Testis (tissue), 2 donors: ENCODE measurements at regions not wholly inside any gene's neighbourhood (a gene's known extent, or its start where the extent isn't known, plus 50 kb on each side); places are given as distances from the start of the nearest gene placed in this dataset.

Experiments
- POLR2A ChIP-seq: fragments of 450-650 bp; IDR thresholded peaks from one replicate; pipeline ENCODE4 v1.6.1; 2017; ENCODE audit warnings: antibody characterized with exemption, mild to moderate bottlenecking, moderate library complexity
- TF ChIP-seq, protein P1 (sequence below), 3 experiments: fragments of 450-650 bp in 2 of 3; fragments of 200-600 bp in 1 of 3; sonication (generic) in 1 of 3; IDR thresholded peaks; one replicate each; pipeline ENCODE4 v1.5.1; 2016 to 2019; ENCODE audit warnings: antibody characterized with exemption in 3 of 3, mild to moderate bottlenecking in 2 of 3, moderate library complexity in 1 of 3

GRCh38 chr18:29157905-29158304 is 981.0 kb upstream of the CDH2 start:
- TF ChIP-seq, protein P1, sequence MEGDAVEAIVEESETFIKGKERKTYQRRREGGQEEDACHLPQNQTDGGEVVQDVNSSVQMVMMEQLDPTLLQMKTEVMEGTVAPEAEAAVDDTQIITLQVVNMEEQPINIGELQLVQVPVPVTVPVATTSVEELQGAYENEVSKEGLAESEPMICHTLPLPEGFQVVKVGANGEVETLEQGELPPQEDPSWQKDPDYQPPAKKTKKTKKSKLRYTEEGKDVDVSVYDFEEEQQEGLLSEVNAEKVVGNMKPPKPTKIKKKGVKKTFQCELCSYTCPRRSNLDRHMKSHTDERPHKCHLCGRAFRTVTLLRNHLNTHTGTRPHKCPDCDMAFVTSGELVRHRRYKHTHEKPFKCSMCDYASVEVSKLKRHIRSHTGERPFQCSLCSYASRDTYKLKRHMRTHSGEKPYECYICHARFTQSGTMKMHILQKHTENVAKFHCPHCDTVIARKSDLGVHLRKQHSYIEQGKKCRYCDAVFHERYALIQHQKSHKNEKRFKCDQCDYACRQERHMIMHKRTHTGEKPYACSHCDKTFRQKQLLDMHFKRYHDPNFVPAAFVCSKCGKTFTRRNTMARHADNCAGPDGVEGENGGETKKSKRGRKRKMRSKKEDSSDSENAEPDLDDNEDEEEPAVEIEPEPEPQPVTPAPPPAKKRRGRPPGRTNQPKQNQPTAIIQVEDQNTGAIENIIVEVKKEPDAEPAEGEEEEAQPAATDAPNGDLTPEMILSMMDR (IDR thresholded peaks at IDR 0.05), result no peak
- TF ChIP-seq POLR2A, result no peak
